Nephron (organoid): ENCODE measurements at regions not wholly inside any gene's neighbourhood (a gene's known extent, or its start where the extent isn't known, plus 50 kb on each side); places are given as distances from the start of the nearest gene placed in this dataset.

Source experiments
- H3K27ac Mint-ChIP-seq, 3 experiments: 2 replicates each; pipeline ENCODE4 v1.8.0; 2020; ENCODE audit warnings: mixed read lengths in 3 of 3, mild to moderate bottlenecking in 2 of 3, moderate library complexity in 1 of 3
- H3K27me3 Mint-ChIP-seq: 2 replicates; pipeline ENCODE4 v1.8.0; 2021; ENCODE audit warnings: low read depth, mild to moderate bottlenecking, moderate library complexity, mixed read lengths
- H3K36me3 Mint-ChIP-seq: 2 replicates; pipeline ENCODE4 v1.8.0; 2020; ENCODE audit warnings: low read depth, mixed read lengths
- H3K4me1 Mint-ChIP-seq: 2 replicates; pipeline ENCODE4 v1.8.0; 2020; ENCODE audit warnings: mixed read lengths
- H3K4me3 Mint-ChIP-seq, 3 experiments: 2 replicates each; pipeline ENCODE4 v1.8.0; 2020; ENCODE audit warnings: mild to moderate bottlenecking in 3 of 3, mixed read lengths in 3 of 3, moderate library complexity in 2 of 3
- H3K9me3 Mint-ChIP-seq: 2 replicates; pipeline ENCODE4 v1.8.0; 2020; ENCODE audit warnings: mixed read lengths
- TF ChIP-seq, protein P1 (sequence below), 3 experiments: fragments of 200-600 bp; sonication (generic); IDR thresholded peaks; one replicate each; pipeline ENCODE4 v1.5.0; 2021; ENCODE audit warnings: antibody characterized with exemption in 3 of 3; ENCODE audit not compliant: unreplicated experiment in 3 of 3

DNA sequence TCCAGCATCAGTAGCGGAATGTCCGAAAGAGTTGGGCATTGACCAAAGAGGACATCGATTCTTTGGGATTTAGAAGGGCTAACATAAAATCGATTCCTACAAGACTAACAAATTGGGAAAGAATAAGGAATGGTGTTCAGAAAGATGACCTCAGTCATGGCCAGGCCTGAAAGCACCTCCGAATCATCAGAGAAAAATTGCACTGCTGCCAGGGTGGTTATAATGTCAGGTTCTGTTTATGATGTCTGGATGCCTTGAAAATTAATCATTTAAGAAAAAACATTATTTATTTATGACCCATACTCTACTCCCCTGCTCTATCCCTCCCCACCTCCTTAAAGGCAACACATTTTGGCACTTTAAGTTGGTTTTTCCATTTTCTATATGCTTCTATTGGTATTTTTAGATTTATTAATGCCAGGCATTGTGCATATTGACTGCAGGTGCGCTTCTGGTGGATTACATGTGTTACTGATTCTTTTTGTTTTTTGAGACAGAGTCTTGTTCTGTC lies 104.7 kb downstream of the MYCN start:
- no peak overlapping the region for H3K4me3 Mint-ChIP-seq
- peaks cover 8% of the 10 kb centered on the region for H3K27me3 Mint-ChIP-seq
- H3K27ac Mint-ChIP-seq = no peak overlapping the region
- no peaks in the 10 kb centered on the region for H3K36me3 Mint-ChIP-seq
- TF ChIP-seq, protein P1, sequence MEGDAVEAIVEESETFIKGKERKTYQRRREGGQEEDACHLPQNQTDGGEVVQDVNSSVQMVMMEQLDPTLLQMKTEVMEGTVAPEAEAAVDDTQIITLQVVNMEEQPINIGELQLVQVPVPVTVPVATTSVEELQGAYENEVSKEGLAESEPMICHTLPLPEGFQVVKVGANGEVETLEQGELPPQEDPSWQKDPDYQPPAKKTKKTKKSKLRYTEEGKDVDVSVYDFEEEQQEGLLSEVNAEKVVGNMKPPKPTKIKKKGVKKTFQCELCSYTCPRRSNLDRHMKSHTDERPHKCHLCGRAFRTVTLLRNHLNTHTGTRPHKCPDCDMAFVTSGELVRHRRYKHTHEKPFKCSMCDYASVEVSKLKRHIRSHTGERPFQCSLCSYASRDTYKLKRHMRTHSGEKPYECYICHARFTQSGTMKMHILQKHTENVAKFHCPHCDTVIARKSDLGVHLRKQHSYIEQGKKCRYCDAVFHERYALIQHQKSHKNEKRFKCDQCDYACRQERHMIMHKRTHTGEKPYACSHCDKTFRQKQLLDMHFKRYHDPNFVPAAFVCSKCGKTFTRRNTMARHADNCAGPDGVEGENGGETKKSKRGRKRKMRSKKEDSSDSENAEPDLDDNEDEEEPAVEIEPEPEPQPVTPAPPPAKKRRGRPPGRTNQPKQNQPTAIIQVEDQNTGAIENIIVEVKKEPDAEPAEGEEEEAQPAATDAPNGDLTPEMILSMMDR (IDR thresholded peaks at IDR 0.05; ENCODE audit: unreplicated experiment in 3 of 3) = no peak
- peaks cover 4% of the 10 kb centered on the region for H3K4me1 Mint-ChIP-seq
- H3K9me3 Mint-ChIP-seq = peaks cover 2% of the 10 kb centered on the region

DNA sequence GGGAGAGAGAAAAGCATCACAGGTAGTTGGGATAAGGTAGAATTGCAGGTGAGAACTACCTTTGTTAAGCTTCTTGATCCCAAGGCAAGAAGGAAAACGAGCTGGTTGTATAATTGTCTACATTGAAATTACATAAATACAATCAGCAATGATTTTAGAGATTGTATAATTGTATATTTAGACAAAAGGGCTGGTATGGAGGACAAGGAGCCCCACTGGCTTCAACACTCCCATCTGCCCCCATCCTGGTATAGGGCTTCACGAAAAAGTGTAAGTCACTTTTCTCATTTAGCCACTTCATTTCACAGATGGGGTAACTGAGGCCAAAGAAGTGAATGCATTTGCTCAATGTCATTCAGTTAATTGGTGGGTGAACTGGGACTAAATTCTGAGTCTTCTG lies 103.3 kb downstream of the MYCN start:
- Mint-ChIP-seq H3K4me1 (peaks cover 12% of the 10 kb centered on the region), H3K27ac (no peak overlapping the region), H3K4me3 (no peak overlapping the region), H3K36me3 (no peaks in the 10 kb centered on the region), H3K27me3 (peaks cover 8% of the 10 kb centered on the region), H3K9me3 (peaks cover 2% of the 10 kb centered on the region)
- TF ChIP-seq, protein P1 (IDR thresholded peaks at IDR 0.05; ENCODE audit: unreplicated experiment in 3 of 3) = no peak

DNA sequence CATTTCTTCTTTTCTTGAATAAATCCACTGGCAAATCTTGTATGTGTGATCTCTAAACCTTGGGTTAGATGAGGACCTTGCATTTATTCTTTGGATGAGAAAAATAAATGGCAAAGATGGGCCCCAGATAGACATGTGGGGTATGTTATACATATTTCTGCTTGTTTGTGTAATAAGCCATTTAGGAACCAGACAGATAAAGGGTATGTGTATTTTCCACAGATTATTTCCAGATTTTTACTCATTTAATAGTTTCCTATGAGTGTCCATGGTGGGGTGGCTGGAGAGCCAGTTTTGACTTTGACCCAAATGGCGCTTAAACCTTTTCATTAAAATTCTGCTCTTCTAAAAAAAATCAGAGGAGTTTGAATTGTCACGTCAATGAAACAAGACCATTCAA lies 102.8 kb downstream of the MYCN start:
- Mint-ChIP-seq H3K9me3 (peaks cover 2% of the 10 kb centered on the region), H3K36me3 (no peaks in the 10 kb centered on the region), H3K4me1 (peaks cover 17% of the 10 kb centered on the region), H3K27me3 (peaks cover 9% of the 10 kb centered on the region), H3K27ac (no peak overlapping the region), H3K4me3 (no peak overlapping the region)
- TF ChIP-seq, protein P1 (IDR thresholded peaks at IDR 0.05; ENCODE audit: unreplicated experiment in 3 of 3) = no peak

DNA sequence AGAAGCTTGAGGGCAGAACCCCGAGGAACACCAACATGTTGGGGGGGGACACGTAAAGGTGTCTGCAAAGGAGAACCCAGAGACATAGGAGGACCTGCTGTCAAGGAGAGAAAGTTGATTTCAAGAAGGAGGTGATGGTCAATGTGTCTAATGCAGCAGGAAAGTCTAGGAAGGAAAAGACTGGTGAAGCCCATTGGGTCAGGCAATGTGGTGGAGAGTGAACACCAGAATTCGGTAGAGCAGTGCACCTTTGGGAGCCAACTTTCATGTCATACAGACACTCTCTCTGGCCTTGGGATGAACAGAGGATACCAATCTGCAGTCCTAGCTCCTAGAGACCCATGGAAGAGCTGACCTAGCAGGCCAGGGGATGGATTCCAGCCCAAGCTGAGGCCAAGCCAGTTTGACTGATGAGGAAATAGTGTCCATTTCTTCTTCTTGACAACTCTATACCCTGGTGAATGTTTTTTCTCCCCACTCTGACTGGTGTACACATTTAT lies 101.9 kb downstream of the MYCN start:
- TF ChIP-seq, protein P1 (IDR thresholded peaks at IDR 0.05; ENCODE audit: unreplicated experiment in 3 of 3) = no peak
- H3K4me3 Mint-ChIP-seq = no peak overlapping the region
- peaks cover 15% of the 10 kb centered on the region for H3K27me3 Mint-ChIP-seq
- no peaks in the 10 kb centered on the region for H3K36me3 Mint-ChIP-seq
- peaks cover 26% of the 10 kb centered on the region for H3K4me1 Mint-ChIP-seq
- no peak overlapping the region for H3K27ac Mint-ChIP-seq
- peaks cover 2% of the 10 kb centered on the region for H3K9me3 Mint-ChIP-seq

DNA sequence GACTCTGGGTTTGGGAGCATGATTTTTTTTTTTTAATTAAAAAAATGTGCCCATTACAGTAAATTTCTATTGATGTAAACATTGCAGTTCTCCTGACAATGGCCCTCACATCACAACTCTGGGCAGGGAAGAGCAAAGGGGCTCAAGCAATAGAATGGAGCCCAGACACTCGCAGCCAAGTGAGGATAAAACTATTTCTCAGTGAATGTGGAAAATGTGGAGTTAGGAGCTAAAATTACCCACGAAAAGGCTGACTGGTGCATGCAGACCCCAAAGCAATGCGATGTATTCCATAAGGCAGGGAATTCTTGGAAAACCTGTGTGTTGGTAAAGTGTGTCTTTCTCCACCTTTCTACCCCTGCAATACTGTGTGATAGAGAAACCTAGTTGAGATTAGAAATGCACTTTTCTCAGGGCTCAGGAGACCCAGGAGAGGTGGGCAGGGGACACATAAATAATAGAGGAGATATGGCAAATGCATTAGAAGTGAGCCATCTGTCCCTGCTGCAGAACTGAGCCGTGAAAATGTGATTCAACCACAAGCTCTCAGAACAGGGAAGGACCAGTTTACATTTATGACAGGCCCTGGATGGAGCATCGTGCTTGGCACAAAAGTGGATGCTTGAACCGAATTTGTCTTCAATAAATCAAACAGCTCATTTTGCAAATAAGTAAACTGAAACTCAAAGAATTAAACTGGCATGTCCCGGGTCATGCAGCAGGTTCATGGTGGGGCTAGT lies 100.1 kb downstream of the MYCN start:
- H3K27me3 Mint-ChIP-seq = peaks cover 15% of the 10 kb centered on the region
- peaks cover 2% of the 10 kb centered on the region for H3K9me3 Mint-ChIP-seq
- peaks cover 33% of the 10 kb centered on the region for H3K4me1 Mint-ChIP-seq
- H3K4me3 Mint-ChIP-seq = no peak overlapping the region
- H3K36me3 Mint-ChIP-seq = no peaks in the 10 kb centered on the region
- H3K27ac Mint-ChIP-seq = no peak overlapping the region
- TF ChIP-seq, protein P1 (IDR thresholded peaks at IDR 0.05; ENCODE audit: unreplicated experiment in 3 of 3) = no peak

DNA sequence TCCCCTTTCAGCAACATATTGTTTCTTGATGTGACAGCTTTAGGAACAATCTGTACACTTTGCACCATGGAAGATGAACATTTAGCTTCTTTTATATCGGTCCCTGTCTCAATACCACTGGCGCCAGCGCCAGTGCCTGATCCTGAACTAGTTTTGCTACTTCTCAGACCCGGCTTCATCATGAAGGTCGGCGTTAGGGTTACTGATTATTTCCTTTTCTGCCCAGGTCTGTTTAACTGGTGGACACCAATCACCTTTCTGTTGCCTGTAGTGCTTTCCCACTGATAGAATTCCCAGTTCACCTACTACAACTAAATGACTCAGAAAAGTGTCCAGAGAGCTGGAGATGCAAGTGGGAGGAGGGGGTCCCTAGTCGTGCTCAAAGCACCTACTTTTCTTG lies 99.5 kb downstream of the MYCN start:
- Mint-ChIP-seq H3K36me3 (no peaks in the 10 kb centered on the region), H3K9me3 (peaks cover 2% of the 10 kb centered on the region), H3K4me1 (peaks cover 33% of the 10 kb centered on the region), H3K27me3 (peaks cover 15% of the 10 kb centered on the region), H3K4me3 (no peak overlapping the region), H3K27ac (peak overlapping the region in 2 of 3 experiments; percentile 5 to 16)
- TF ChIP-seq, protein P1 (IDR thresholded peaks at IDR 0.05; ENCODE audit: unreplicated experiment in 3 of 3) = no peak
